Glutamatergic neuron (in vitro differentiated cells): ENCODE measurements at regions not wholly inside any gene's neighbourhood (a gene's known extent, or its start where the extent isn't known, plus 50 kb on each side); places are given as distances from the start of the nearest gene placed in this dataset.
"Not testable (repeated sequence)": the region's sequence is repeated elsewhere in the genome, so short reads cannot be mapped to it uniquely, and the experiment has no call there.

Experiments used
- DNase-seq: peaks from one replicate; pipeline ENCODE4 v3.0.0; 2022
- H3K27ac Mint-ChIP-seq: one replicate; pipeline ENCODE4 v1.8.0; 2020; ENCODE audit warnings: mild to moderate bottlenecking, mixed read lengths, inconsistent platforms; ENCODE audit not compliant: unreplicated experiment
- H3K27me3 Mint-ChIP-seq: one replicate; pipeline ENCODE4 v1.8.0; 2020; ENCODE audit warnings: mild to moderate bottlenecking, moderate library complexity, mixed read lengths, inconsistent platforms; ENCODE audit not compliant: unreplicated experiment
- H3K36me3 Mint-ChIP-seq: one replicate; pipeline ENCODE4 v1.8.0; 2020; ENCODE audit warnings: mild to moderate bottlenecking, mixed read lengths, inconsistent platforms; ENCODE audit not compliant: unreplicated experiment
- H3K4me1 Mint-ChIP-seq: one replicate; pipeline ENCODE4 v1.8.0; 2020; ENCODE audit warnings: mild to moderate bottlenecking, low read depth, mixed read lengths, inconsistent platforms; ENCODE audit not compliant: unreplicated experiment
- H3K4me3 Mint-ChIP-seq: one replicate; pipeline ENCODE4 v1.8.0; 2020; ENCODE audit warnings: mild to moderate bottlenecking, mixed read lengths, inconsistent platforms; ENCODE audit not compliant: unreplicated experiment
- H3K9me3 Mint-ChIP-seq: one replicate; pipeline ENCODE4 v1.8.0; 2020; ENCODE audit warnings: mild to moderate bottlenecking, moderate library complexity, mixed read lengths, inconsistent platforms; ENCODE audit not compliant: unreplicated experiment

DNA sequence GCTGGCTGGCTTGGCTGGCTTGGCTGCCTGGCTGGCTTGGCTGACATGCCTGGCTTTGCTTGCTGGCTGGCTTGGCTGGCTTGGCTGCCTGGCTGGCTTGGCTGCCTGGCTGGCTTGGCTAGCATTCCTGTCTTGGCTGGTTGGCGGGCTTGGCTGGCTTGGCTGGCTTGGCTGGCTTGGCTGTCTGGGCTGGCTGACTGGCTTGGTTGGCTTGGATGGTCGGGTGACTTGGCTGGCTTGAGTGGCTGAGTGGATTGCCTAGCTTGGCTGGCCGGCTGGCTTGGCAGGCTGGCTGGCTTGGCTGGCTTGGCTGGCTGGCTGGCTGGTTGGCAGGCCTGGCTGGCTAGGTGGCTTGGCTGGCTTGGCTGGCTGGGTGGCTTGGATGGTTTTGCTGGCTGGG is 2832.3 kb downstream of the RPIA start:
- H3K27ac Mint-ChIP-seq, H3K4me3 Mint-ChIP-seq, H3K27me3 Mint-ChIP-seq, DNase-seq, H3K36me3 Mint-ChIP-seq, H3K9me3 Mint-ChIP-seq, H3K4me1 Mint-ChIP-seq: not testable (repeated sequence)

DNA sequence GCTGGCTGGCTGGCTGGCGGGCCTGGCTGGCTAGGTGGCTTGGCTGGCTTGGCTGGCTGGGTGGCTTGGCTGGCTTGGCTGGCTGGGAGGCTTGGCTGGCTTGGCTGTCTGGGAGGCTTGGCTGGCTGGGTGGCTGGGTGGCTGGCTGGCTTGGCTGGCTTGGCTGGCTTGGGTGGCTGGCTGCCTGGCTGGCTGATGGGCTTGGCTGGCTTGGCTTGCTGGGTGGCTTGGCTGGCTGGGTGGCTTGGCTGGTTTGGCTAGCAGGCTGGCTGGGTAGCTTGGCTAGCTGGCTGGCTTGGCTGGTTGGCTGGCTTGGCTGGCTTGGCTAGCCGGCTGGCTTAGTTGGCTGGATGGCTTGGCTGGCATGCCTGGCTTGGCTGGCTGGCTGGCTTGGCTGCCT is 2834.1 kb downstream of the RPIA start:
- not testable (repeated sequence) for H3K27me3 Mint-ChIP-seq, H3K4me3 Mint-ChIP-seq

GRCh38 chr2:91526083-91526482 is 2834.6 kb downstream of the RPIA start:
- not testable (repeated sequence) for H3K9me3 Mint-ChIP-seq, DNase-seq, H3K27me3 Mint-ChIP-seq, H3K27ac Mint-ChIP-seq, H3K4me3 Mint-ChIP-seq, H3K4me1 Mint-ChIP-seq, H3K36me3 Mint-ChIP-seq

More for the DNA sequence above, 2834.1 kb downstream of the RPIA start:
- H3K4me1 Mint-ChIP-seq, DNase-seq, H3K36me3 Mint-ChIP-seq, H3K9me3 Mint-ChIP-seq, H3K27ac Mint-ChIP-seq: not testable (repeated sequence)

- not testable (repeated sequence) for DNase-seq, H3K9me3 Mint-ChIP-seq, H3K4me3 Mint-ChIP-seq, H3K27me3 Mint-ChIP-seq, H3K4me1 Mint-ChIP-seq, H3K27ac Mint-ChIP-seq, H3K36me3 Mint-ChIP-seq
These were observed 2835.6 kb downstream of the RPIA start for GRCh38 chr2:91527056-91527455.

DNA sequence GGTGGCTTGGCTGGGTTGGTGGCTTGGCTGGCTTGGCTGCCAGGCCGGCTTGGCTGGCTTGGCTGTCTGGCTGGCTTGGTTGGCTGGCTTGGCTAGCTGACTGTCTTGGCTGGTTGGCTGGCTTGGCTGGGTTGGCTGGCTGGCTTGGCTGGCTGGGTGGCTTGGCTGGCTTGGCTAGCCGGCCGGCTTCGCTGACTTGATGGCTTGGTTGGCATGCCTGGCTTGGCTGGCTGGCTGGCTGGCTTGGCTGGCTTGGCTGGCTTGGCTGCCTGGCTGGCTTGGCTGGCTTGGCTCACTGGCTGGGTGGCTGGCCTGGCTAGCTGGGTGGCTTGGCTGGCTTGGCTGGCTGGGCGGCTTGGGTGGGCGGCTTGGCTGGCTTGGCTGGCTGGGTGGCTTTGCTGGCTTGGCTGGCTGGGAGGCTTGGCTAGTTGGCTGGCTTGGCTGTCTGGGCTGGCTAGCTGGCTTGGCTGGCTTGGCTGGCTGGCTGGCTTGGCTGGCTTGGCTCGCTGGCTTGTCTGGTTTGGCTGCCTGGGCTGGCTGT is 2836.1 kb downstream of the RPIA start:
- H3K4me3 Mint-ChIP-seq, H3K27ac Mint-ChIP-seq, H3K36me3 Mint-ChIP-seq, H3K9me3 Mint-ChIP-seq, H3K27me3 Mint-ChIP-seq, DNase-seq, H3K4me1 Mint-ChIP-seq: not testable (repeated sequence)

GRCh38 chr2:91528361-91528760 is 2836.9 kb downstream of the RPIA start:
- not testable (repeated sequence) for DNase-seq, H3K27ac Mint-ChIP-seq, H3K4me3 Mint-ChIP-seq, H3K36me3 Mint-ChIP-seq, H3K4me1 Mint-ChIP-seq, H3K9me3 Mint-ChIP-seq, H3K27me3 Mint-ChIP-seq

DNA sequence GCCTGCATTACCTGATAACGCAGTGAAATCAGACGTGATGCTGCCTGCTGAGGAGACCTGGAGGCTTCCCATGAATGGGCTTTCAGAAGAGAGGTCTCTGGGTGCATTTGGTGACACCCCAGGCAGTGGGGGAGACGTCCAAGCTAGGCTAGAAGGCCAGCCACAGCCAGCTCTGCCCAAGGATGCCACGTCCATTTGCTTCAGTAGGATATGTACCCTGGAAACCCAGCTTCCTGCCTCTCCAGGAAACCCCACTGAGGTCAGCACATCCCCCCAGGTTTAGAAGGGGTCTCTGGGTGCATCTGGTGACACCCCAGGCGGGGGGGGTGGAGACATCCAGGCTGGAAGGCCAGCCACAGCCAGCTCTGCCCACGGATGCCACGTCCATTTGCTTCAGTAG is 2844.6 kb downstream of the RPIA start:
- not testable (repeated sequence) for DNase-seq, H3K27me3 Mint-ChIP-seq, H3K9me3 Mint-ChIP-seq, H3K4me1 Mint-ChIP-seq, H3K36me3 Mint-ChIP-seq, H3K27ac Mint-ChIP-seq, H3K4me3 Mint-ChIP-seq

- not testable (repeated sequence) for DNase-seq, H3K4me1 Mint-ChIP-seq, H3K27ac Mint-ChIP-seq, H3K36me3 Mint-ChIP-seq, H3K4me3 Mint-ChIP-seq, H3K27me3 Mint-ChIP-seq, H3K9me3 Mint-ChIP-seq
These were observed 2845.2 kb downstream of the RPIA start for GRCh38 chr2:91536549-91537263.

DNA sequence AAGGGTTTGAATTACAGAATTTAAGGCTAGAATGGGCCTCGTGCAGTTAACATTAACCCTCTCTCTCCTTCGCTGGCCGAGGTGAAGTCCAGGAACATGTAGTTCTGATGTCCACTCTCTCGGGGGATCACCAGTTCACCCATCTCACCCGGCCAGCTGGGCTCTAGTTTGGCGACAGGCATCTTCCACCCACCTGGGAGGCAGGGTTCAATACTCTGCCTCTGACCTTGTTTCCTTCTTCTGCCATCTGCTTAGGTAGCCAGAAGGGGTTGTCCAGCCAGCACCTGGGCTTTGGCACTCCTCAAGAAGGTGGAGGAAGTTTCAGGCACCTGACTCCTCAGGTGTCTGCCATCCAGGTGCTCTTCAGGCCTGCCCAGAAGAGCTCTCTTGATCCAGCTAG is 2857.8 kb downstream of the RPIA start:
- H3K27ac Mint-ChIP-seq, H3K4me1 Mint-ChIP-seq, H3K9me3 Mint-ChIP-seq, H3K27me3 Mint-ChIP-seq, H3K36me3 Mint-ChIP-seq, H3K4me3 Mint-ChIP-seq: not testable (repeated sequence)
- peak; percentile 4 for DNase-seq

DNA sequence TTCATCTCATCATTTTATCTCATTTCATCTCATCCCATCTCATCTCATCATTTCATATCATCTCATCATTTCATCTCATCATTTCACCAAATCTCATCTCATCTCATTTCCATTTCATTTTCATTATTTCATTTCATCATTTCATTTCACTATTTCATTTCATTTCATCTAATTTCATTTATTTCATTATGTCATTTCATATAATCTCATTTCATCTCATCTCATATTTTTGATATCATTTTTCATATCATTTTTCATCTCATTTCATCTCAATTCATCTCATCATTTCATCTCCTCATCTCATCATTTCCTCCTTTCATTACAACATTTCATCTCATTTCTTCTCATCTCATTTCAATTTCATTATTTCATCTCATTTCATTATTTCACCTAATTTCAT is 2866.8 kb downstream of the RPIA start:
- H3K4me3 Mint-ChIP-seq, DNase-seq: not testable (repeated sequence)

DNA sequence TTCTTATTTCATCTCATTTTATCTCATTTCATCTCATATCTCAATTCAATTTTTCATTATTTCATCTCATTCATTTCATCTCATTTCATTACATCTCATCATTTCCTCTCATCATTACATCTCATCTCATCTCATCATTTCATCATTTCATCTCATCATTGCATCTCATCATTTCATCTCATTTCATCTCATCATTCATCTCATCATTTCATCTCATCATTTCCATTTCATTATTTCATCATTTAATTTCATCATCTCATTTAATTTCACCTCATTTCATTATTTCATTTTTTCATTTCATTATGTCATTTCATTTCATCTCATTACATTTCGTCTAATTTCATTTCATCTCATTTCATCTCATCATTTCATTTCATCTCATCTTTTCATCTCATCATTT is 2867.8 kb downstream of the RPIA start:
- not testable (repeated sequence) for H3K27me3 Mint-ChIP-seq, DNase-seq, H3K4me1 Mint-ChIP-seq, H3K9me3 Mint-ChIP-seq, H3K27ac Mint-ChIP-seq, H3K4me3 Mint-ChIP-seq, H3K36me3 Mint-ChIP-seq

More for the DNA sequence above, 2866.8 kb downstream of the RPIA start:
- not testable (repeated sequence) for H3K27ac Mint-ChIP-seq, H3K27me3 Mint-ChIP-seq, H3K4me1 Mint-ChIP-seq, H3K9me3 Mint-ChIP-seq, H3K36me3 Mint-ChIP-seq

DNA sequence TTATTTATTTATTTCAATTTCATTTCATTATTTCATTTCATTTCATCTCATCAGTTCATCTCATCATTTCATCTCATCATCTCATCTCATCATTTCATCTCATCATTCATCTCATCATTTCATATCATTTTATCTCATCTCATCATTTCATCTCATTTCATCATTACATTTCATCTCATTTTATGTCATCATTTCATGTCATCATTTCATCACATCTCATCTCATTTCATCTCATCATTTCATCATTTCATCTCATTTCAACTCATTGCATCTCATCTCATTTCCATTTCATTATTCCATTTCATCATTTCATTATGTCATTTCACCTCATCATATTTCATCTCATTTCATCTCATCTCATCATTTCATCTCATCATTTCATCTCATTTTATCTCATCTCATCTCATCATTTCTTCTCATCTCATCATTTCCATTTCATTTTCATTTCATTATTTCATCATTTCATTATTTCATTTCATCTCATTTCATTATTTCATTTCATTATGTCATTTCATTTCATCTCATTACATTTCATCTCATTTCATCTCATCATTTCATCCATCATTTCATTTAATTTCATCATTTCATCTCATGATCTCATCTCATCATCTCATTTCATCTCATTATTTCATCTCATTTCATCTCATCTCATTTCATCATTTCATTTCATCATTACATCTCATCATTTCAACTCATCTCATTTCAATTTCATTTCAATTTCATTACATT is 2868.6 kb downstream of the RPIA start:
- not testable (repeated sequence) for H3K4me1 Mint-ChIP-seq, H3K9me3 Mint-ChIP-seq, H3K36me3 Mint-ChIP-seq, DNase-seq, H3K4me3 Mint-ChIP-seq, H3K27ac Mint-ChIP-seq, H3K27me3 Mint-ChIP-seq
